Epithelial cell of proximal tubule (primary cell): ENCODE measurements at regions not wholly inside any gene's neighbourhood (a gene's known extent, or its start where the extent isn't known, plus 50 kb on each side); places are given as distances from the start of the nearest gene placed in this dataset.

Source experiments
- DNase-seq: peaks from one replicate; pipeline ENCODE4 v3.0.0-alpha.2; 2011; ENCODE audit warnings: low read depth
- H3K4me3 ChIP-seq: 2 replicates; pipeline ENCODE4 v1.5.1; 2011; ENCODE audit warnings: low read depth, mild to moderate bottlenecking, low read length
- CTCF ChIP-seq: conservative IDR thresholded peaks from 2 replicates; pipeline ENCODE4 v1.5.1; 2012; ENCODE audit warnings: low read depth, mild to moderate bottlenecking, low read length

- H3K4me3 ChIP-seq: no peak overlapping the region
- no peak for TF ChIP-seq CTCF
- DNase-seq: no peak
Observed at GRCh38 chr19:29454109-29454508, 71.7 kb upstream of the VSTM2B start.

GRCh38 chr19:29457413-29457812 is 68.4 kb upstream of the VSTM2B start:
- no peak for DNase-seq
- TF ChIP-seq CTCF: no peak
- H3K4me3 ChIP-seq: no peak overlapping the region

- H3K4me3 ChIP-seq: no peak overlapping the region
- peak; percentile 45 for TF ChIP-seq CTCF
- no peak for DNase-seq
Observed at GRCh38 chr19:29467824-29468401, 57.9 kb upstream of the VSTM2B start.

- H3K4me3 ChIP-seq: no peak overlapping the region
- DNase-seq: no peak
- no peak for TF ChIP-seq CTCF
Observed at GRCh38 chr19:29475469-29475868, 50.3 kb upstream of the VSTM2B start.
